ENCODE measurements at regions not wholly inside any gene's neighbourhood (a gene's known extent, or its start where the extent isn't known, plus 50 kb on each side); places are given as distances from the start of the nearest gene placed in this dataset.

DNA sequence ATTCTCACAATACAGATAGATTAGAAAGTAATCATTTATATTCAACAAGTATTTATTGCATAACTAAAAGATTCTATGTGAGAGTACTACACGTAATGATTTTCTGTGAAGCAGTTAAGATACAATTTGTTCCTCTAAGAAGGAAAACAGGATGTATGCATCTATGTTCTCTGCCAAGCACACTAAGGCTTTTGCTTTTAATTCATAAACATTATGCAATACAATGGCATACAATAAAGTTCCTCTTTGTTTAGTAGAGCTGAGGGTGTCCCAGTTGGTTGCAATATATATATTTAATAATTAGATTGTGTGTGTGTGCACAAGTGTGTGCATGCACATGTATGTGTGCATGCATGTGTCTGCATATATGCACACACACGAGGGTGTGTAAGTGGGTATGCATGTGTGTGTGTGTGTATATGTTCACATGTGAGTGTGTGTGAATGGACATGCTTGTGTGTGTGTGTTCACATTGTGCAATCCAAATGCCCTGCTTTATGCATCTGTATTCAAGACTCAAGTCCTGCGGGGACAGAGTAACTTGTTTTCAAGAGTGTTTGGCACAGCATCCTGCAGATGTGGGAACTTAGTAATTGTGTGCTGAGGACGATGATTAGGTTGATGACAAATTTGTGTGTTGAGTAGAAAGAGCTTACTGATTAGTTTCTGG lies 481.5 kb upstream of the KLF6 start:
- H3K27me3 ChIP-seq (ENCODE audit: control insufficient read depth, insufficient read depth, low read length): no peaks in the 10 kb centered on the region
- peak; percentile 59 for DNase-seq (ENCODE audit: low read depth)
- no peak overlapping the region for H3K4me3 ChIP-seq (ENCODE audit: low read depth, low read length)
- H3K36me3 ChIP-seq (ENCODE audit: control insufficient read depth, insufficient read depth, low read length): no peaks in the 10 kb centered on the region
- TF ChIP-seq, protein P1, sequence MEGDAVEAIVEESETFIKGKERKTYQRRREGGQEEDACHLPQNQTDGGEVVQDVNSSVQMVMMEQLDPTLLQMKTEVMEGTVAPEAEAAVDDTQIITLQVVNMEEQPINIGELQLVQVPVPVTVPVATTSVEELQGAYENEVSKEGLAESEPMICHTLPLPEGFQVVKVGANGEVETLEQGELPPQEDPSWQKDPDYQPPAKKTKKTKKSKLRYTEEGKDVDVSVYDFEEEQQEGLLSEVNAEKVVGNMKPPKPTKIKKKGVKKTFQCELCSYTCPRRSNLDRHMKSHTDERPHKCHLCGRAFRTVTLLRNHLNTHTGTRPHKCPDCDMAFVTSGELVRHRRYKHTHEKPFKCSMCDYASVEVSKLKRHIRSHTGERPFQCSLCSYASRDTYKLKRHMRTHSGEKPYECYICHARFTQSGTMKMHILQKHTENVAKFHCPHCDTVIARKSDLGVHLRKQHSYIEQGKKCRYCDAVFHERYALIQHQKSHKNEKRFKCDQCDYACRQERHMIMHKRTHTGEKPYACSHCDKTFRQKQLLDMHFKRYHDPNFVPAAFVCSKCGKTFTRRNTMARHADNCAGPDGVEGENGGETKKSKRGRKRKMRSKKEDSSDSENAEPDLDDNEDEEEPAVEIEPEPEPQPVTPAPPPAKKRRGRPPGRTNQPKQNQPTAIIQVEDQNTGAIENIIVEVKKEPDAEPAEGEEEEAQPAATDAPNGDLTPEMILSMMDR (IDR thresholded peaks at IDR 0.05; ENCODE audit: insufficient read depth, low read length, severe bottlenecking): no peak
- no peak for FAIRE-seq

GRCh38 chr10:4265964-4266363 lies 481.0 kb upstream of the KLF6 start:
- Histone ChIP-seq H3K36me3 (ENCODE audit: control insufficient read depth, insufficient read depth, low read length) (no peaks in the 10 kb centered on the region), H3K4me3 (ENCODE audit: low read depth, low read length) (no peak overlapping the region), H3K27me3 (ENCODE audit: control insufficient read depth, insufficient read depth, low read length) (no peaks in the 10 kb centered on the region)
- DNase-seq (ENCODE audit: low read depth) (no peak), FAIRE-seq (no peak)
- TF ChIP-seq, protein P1 (IDR thresholded peaks at IDR 0.05; ENCODE audit: insufficient read depth, low read length, severe bottlenecking): no peak

DNA sequence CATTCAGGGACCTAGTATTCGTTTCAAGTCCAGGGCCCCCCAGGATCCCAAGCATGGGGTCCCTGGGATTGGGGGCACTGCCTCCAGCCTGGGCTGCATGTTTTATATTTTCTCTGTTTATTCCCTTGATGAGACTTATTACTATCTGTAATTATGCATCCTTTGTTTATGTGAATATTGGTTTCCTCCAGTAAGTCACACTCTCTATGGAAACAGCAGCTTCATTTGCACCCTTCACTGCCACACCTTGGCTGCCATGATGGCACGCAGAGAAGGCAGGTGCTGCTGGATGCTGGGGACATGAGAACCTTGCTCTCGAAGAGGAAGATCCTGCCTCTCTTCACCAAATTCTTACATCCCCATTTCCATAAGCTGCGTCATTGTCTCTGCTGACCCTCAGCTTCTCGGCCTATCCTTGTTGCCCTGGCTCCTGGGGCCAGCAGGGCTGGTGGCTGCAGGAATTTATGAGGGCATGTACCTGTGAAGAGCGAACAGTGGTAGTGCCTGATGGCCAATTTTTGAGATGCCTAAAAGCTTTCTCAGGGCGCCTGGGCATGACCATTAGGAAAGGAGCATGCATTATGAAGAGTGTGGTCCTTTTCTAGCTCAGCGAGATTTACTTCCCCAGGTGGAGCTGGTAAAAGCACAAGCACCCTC lies 479.3 kb upstream of the KLF6 start:
- FAIRE-seq (no peak), DNase-seq (ENCODE audit: low read depth) (no peak)
- TF ChIP-seq, protein P1 (IDR thresholded peaks at IDR 0.05; ENCODE audit: insufficient read depth, low read length, severe bottlenecking): no peak
- Histone ChIP-seq H3K36me3 (ENCODE audit: control insufficient read depth, insufficient read depth, low read length) (no peaks in the 10 kb centered on the region), H3K4me3 (ENCODE audit: low read depth, low read length) (no peak overlapping the region), H3K27me3 (ENCODE audit: control insufficient read depth, insufficient read depth, low read length) (no peaks in the 10 kb centered on the region)

- Histone ChIP-seq H3K4me3 (ENCODE audit: low read depth, low read length) (no peak overlapping the region), H3K27me3 (ENCODE audit: control insufficient read depth, insufficient read depth, low read length) (no peaks in the 10 kb centered on the region), H3K36me3 (ENCODE audit: control insufficient read depth, insufficient read depth, low read length) (no peaks in the 10 kb centered on the region)
- DNase-seq (ENCODE audit: low read depth): no peak
- FAIRE-seq: no peak
- TF ChIP-seq, protein P1 (IDR thresholded peaks at IDR 0.05; ENCODE audit: insufficient read depth, low read length, severe bottlenecking): no peak
These were observed 478.6 kb upstream of the KLF6 start for GRCh38 chr10:4263601-4263921.

GRCh38 chr10:4262870-4263600 lies 478.0 kb upstream of the KLF6 start:
- H3K27me3 ChIP-seq (ENCODE audit: control insufficient read depth, insufficient read depth, low read length): no peaks in the 10 kb centered on the region
- no peak overlapping the region for H3K4me3 ChIP-seq (ENCODE audit: low read depth, low read length)
- H3K36me3 ChIP-seq (ENCODE audit: control insufficient read depth, insufficient read depth, low read length): no peaks in the 10 kb centered on the region
- TF ChIP-seq, protein P1 (IDR thresholded peaks at IDR 0.05; ENCODE audit: insufficient read depth, low read length, severe bottlenecking): no peak
- FAIRE-seq: no peak
- DNase-seq (ENCODE audit: low read depth): no peak

Measured in bronchial epithelial cell (primary cell).